HG03066 (cell line): ENCODE measurements at regions not wholly inside any gene's neighbourhood (a gene's known extent, or its start where the extent isn't known, plus 50 kb on each side); places are given as distances from the start of the nearest gene placed in this dataset.
"Not testable (repeated sequence)": the region's sequence is repeated elsewhere in the genome, so short reads cannot be mapped to it uniquely, and the experiment has no call there.

Source experiments
- ATAC-seq: cut with Tn5 transposase; IDR thresholded peaks from one replicate; pipeline ENCODE4 v1.9.1; 2021; ENCODE audit warnings: low read depth; ENCODE audit not compliant: unreplicated experiment

DNA sequence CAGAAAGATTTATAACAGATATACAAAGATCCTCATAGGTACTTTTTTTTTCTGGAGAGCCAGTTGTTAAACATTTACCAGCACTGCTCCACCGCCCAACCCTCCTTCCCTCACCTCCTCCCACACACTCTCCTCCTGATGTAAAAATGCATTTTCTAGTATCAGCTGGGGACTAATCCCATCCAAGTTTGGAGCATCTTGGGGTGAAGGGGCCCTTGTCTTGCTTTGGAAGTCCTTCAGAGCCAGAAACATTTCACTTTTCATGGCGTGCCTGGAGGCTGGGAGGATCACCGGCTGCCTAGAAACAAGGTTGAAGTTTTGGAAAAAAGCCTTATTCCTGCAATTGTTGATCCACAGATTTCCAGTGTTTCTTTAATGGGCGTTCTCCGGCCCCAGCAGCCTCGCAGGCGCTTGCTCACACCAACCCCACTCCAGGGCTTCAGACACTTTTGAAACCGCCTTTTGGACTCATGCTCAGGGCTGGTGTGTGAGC is 165.1 kb upstream of the AFDN start:
- ATAC-seq: no peak

DNA sequence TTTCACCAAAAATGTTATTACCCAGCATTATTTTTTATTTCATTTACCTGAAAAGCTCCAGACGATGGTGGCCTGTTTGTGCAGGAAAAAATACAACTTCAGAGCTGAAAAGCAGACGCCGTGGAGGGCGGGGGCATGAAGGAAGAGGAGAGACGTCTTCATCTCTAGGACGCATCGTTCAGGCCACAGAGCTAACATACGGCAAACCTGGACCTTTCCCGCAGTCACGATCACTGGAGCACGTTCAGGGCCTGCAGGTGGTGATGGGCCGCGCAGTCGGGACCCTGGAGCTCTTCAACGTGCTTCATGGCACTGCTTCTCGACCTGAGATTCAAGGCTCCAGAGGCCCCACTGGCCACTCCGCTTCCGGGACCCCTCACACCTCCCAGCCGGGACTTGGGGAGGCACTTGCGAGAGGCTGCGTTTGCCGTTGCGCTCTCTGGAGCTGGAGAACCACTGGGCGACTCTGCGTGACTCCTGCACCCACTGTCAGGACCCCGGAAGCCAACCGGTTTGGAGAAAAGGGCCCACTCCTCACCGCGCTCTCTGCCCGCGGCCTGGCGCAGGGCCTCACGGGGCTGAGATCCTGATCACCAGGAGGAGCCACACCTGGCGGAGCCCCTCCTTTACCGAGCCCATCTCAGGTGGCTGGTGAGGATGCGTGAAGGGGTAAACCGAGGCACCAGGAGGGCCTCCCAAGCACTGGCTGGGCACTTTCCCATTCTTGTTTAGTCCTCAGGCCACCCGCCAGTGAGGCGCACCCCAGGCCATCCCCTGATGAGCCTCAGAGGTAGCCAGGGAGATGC is 164.4 kb upstream of the AFDN start:
- ATAC-seq: no peak

DNA sequence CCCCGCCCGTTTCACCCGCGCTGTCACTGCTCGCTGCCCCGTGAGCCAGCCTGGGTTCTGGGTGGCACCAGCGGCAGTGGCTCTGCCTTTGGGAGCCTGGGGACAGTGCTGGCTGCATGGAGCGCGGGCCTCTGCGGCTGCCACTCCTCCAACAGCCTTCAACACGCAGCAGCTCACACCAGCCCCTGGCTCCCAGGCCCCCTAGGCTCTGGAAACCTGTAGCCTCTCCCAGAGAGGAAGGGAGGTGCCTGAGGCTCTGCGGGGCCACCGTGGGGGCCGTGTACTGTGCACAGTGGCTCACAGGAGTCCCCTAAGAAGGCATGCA is 163.9 kb upstream of the AFDN start:
- no peak for ATAC-seq

DNA sequence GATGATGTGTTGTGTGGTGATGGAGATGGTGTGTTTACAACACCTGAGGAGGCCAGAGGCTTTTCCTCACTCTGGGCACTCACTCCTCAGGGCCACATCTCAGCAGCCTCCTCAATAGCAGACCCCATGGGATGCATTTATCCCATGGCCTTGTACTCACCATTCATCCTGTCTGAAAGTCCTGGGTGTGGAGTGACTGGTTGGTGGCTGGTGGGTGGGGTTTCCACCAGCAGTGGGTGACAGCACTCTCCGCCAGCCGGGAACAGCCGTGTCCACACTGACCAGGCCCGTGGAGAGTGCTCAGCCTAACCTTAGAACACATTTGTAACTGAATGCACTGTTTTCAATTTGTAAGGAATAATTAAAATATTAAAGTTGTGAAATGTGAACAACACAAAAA is 163.4 kb upstream of the AFDN start:
- ATAC-seq: no peak

DNA sequence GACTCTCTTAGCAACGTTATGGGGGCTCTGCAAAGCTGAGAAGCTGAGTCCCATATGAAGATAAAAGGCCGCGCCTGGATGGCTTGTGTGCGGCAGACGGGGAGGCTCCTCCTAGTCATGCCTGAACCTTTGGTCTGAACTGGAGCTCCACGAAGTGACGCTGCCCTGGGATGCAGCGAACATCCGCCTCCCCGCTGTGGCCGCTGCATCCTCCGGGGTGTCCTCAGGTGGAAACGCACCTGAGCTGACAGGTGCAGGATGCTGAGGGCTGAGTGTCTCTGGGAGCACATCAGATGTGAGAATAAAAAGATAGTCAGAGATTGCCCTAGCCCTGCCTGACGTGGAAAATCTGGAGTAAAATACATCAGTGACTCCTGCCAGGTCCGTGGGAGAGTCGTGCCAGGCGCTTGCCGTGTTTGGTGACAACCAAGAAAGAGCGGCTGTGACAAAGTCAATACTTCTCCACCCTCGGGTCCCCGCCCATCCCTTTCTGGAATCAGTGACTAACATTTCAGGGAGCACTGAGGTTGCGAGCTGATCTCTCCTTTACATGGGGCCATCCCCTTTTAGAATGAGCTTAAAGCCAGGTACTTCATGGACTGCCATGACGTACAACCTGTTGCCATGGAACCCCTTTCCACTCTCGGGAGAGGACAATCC is 162.8 kb upstream of the AFDN start:
- no peak for ATAC-seq

DNA sequence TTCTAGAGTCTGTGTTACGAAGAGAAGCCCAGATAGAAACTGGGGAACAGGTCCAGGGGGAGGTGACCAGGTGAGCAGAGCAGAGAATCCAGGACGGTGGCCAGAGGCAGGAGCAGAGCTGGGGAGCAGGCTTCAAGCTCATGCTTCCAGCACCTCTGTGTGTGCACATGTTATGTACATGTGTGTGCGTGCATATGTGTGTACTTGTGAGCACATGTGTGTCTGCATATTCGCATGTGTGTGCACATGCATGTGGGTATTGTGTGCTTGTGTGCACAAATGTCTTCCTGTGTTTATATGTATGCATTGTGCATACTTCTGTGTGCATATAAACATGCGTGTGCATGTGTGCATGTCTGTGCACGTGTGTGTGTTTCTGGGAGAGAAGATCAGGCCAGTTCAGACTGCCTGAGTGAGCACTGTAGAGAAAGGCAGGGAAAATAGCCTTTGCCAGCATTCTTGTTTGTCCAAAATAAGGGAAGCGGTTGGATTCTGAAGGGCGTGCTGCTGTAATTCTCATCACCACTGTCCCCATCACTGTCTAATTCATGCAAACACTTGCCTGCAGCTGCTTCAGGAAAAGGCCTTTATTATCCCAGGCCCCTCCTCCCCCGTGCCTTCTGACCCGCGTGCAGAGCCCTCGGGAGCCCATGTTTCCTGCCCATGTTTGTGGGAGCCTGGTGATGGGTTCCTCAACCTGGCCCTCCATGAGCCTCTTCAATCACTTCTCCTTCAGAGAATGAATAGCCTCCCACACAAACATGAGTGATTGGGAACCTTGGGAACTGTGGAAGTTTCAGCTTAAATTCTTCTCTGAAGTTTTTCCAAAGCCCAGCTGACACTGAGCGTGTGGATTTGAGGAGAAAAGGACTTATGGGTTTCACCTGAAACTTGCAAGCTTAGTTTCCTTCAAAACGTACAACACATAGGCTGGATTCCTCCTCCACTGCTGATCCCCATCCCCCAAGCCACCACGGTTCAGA is 161.7 kb upstream of the AFDN start:
- ATAC-seq: no peak

DNA sequence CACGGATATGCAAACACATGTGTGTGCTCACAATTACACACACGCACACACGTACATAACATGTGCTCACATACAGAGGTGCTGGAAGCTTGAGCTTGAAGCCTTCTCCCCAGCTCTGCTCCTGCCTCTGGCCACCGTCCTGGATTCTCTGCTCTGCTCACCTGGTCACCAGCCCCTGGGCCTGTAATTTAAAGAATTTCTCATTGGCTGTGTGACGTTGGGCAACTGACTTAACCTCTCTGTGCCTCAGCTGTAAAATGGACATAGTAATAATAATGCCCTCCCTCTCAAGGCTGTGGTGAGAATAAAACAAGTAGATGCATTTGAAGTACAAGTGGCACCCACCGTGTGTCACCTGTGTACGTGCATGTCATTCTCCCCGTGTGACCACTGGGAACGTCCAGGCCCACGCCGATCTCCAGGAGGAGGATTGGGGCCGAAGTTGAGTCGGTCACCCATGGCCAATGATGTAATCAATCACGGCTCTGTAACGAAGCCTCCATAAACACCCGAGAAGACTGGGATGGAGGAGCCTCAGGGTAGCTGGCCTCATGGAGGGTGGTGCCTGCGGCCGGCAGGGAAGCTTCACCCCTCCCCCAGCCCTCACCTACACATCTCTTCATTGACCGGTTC is 160.9 kb upstream of the AFDN start:
- no peak for ATAC-seq

DNA sequence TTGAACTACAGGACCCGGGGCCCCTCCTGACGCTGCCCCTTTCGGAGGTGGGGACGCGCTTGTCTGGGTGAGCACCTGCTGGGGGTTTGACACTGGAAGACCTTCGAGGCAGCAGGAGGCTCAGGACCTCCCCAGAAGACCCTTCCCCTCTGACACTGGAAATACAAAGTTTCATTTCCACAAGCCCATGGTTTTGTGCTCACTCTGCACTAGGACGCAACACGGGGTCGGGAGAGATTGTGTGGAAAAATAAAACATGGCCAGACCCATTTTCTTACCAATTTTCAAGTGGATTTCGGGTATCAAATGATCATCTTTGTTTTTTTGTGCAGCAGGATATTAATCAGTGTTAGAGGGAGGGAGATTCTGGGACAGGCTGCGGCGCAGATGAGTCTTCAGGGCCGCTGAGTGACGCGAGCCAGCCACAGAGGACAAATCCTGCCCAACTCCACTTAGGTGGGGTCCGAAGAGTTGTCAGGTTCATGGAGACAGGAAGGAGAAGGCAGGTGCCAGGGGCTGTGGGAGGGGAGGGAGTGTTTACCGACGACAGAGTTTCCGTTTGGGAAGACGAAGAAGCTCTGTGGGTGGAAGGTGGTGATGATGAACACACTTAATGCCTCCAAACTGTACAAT is 160.0 kb upstream of the AFDN start:
- no peak for ATAC-seq

DNA sequence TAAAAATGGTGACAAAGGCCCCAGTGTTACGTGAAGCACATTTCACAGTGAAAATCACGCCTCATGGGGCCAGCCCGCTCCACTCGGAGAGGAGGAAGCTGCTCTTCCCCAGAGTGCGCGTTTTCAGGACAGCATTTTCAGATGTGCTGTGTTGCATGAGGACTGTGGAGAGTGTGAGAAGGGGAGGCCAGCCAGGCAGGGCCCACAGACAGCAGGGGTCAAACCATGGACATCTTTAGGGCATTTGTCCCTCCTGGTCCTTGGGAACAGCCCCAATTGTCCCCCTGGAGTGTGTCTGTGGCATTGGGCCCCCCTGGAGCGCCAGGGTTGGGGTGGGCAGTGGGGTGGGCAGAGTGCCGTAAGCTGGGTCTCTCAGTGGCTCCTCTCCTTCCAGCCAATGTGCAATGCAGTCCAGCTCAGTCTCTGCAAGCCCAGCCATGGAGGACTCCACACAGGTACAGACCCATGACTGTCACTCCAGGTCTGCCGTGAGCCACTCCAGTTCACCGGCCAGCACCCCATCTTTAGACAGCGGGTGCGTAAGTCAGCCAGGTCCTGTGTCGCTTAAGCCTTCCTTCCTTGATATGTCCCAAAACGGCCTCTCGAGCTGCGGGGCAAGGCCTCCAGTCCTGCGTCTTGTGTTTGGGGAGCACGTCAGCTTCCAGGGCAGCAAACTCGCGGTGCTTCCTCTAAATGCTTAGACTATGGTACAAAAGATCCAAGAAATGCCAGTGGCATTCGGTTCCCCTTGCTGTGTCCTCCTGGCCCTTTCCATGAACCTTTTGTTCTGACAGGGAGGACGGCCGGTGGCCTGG is 159.3 kb upstream of the AFDN start:
- no peak for ATAC-seq

DNA sequence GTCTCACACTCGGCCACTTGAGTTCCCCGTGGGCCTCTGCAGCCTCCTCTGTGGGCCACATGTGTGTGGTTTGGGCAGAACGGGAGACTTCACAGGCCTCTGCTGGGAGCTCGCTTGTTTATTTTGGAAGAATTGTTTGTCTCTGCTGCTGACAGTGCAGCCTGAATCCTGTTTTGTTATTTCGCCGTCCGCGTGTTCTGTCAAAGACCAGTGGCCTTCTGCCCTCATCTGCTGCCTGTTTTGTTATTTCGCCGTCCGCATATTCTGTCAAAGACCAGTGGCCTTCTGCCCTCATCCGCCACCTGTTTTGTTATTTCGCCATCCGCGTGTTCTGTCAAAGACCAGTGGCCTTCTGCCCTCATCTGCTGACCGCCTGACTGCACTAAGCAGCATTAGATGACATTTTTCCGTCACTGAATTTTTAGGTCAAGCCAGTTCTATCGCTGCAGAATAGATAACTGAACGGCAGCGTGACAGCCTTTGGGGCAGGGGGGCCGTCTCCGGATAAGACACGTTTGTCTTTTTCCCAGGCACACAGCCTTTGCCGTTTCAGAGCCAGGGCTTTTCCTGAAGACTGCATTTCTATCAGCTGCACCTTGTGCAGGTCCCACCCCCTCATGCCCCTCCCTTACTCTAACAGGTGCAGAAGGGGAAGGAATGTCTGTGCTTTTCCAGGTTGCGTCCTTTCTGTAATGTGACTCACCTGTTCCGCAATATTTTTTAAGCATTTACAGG is 158.5 kb upstream of the AFDN start:
- no peak for ATAC-seq

DNA sequence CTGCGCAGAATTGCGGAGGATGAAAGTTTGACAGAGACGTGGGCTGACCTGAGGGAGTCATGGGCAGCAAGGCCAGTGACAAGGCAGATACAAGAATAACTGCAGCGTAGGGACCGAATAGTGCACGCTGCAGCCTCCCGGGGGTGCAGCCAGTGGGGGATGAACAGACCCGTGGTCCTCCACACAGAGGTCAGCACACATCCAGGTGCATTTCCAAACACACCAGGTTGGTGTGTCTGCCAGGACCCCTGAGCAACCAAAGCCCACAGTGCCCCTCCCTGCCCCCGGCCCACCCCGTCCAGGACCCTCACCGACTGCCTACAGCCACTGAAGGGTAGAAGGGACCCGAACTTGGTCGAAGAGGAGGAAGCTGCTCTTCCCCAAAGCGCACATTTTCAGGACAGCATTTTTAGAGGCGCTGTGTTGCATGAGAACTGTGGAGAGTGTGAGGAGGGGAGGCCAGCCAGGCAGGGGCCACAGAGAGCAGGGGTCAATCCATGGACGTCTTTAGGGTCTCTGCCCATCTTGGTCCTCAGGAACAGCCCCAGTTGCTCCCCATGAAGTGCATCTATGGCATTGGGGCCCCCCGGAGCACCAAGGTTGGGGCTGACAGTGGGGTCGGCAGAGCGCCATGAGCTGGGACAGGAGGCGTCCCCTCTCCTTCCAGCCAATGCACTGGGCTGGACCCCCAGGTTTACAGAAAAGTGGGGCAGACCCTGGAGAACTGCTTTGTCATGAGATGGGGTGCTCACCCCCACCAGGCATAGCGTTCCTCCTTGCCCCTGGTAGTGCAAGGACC is 157.8 kb upstream of the AFDN start:
- no peak for ATAC-seq

DNA sequence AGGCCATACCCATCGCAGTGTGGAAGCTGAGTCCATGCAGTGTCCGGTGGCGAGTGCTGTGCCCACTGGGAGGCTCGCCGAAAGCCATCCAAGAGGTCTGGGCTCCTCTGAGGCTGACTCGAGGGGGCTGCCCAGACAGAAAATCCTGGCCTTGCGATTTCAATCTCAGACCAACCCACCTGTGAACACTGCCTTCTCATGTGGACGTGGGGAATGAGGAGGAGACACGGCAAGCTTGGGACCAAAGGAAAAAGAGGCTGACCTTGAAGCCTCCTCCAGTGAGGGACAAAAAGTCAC is 157.2 kb upstream of the AFDN start:
- ATAC-seq: no peak

DNA sequence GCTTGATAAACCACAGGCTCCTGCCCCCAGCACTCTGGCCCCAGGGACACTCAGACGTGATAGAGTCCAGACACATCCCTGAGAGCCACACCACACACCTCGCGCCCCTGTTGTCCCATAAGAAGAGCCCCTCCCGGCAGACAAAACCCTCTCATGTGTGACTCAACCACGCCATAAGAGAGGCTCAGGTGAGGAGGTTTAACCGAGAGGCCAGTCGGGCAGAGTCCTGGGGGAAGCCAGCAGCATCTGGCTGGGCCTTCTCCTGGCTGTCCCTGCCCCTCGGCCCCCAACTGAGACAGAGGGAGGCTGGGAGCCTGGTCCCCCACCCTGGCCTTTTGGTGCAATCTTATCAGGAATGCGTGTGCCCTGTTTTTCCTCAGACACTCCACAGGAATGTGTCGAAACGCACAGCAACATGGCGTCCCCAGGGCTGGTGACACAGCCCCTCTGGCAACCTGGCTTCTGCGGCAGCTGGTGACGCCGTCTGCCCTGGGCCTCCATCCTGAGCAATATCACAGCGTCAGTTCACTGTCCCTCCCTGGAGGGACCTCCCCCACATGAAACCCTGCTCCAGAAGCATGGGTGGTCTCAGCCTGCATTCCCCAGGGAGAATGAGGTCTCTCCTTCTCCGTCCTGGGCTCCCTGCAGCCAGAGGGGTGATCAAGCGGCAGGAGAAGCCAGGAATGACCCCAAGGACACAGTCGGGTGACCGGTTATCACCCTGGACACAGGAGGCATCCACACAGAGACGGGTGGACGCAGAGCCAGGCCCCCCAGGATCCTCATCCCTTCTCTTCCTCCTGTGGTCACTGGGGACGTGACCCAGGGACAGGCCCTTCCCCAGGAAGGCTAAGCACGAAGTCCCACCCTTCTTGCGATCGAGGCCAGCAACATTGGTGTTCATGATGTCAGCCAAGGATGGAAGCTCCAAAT is 156.6 kb upstream of the AFDN start:
- no peak for ATAC-seq

DNA sequence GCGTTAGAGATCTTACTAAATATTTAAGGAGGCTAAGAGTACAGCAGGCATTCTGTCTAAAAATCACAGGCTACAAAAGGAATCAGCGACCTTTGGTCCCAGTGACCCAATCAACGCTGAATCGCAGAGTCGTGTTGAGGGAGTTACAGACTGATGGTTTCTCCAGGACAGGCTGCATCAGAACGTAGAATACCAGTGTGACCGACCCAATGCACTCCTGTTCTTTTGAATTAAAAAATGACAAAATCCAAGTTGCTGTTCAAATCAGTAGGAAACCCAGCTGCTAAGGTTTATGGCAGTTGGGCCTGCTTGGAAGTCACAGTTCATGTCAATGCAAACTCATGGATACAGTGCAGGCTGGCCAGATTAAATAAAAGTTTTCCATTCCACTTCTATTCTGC is 155.8 kb upstream of the AFDN start:
- no peak for ATAC-seq

DNA sequence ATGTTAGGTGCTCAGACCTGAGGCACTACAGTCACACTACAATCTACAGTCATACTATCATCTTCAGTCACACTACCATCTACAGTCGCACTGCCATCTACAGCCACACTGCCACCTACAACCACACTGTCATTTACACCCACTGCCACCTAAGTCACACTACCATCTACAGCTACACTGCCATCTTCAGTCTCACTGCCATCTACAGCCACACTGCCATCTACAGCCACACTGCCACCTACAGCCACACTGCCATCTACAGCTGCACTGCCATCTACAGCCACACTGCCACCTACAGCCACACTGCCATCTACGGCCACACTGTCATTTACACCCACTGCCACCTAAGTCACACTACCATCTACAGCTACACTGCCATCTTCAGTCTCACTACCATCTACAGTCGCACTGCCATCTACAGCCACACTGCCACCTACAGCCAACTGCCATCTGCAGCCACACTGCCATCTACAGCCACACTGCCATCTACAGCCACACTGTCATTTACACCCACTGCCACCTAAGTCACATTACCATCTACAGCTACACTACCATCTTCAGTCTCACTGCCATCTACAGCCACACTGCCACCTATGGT is 155.2 kb upstream of the AFDN start:
- not testable (repeated sequence) for ATAC-seq

DNA sequence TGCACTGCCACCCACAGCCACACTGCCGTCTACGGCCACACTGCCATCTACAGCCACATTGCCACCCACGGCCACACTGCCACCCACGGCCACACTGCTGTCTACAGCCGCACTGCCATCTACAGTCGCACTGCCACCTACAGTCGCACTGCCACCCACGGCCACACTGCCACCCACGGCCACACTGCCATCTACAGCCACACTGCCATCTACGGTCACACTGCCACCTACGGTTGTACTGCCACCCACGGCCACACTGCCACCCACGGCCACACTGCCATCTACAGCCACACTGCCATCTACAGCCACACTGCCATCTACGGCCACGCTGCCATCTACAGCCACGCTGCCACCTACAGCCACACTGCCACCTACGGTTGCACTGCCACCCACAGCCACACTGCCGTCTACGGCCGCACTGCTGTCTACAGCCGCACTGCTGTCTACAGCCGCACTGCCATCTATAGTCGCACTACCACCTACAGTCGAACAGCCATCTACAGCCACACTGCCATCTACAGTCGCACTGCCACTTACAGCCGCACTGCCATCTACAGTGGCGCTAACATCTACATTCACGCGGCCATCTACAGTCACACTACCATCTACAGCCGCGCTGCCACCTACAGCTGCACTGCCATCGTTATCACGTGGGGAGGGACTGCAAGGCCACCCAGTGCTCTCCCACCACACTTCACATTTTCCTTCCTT is 154.6 kb upstream of the AFDN start:
- ATAC-seq: no peak
